ENCODE measurements at regions not wholly inside any gene's neighbourhood (a gene's known extent, or its start where the extent isn't known, plus 50 kb on each side); places are given as distances from the start of the nearest gene placed in this dataset.
"Not testable (repeated sequence)": the region's sequence is repeated elsewhere in the genome, so short reads cannot be mapped to it uniquely, and the experiment has no call there.

- no peak for DNase-seq (ENCODE audit: low read depth)
Observed at GRCh38 chr13:73844986-73845385, 289.2 kb downstream of the KLF12 start.

- no peak for DNase-seq (ENCODE audit: low read depth)
Observed at GRCh38 chr13:73842626-73843025, 291.6 kb downstream of the KLF12 start.

- DNase-seq (ENCODE audit: low read depth): no peak
Observed at GRCh38 chr13:73842184-73842583, 292.0 kb downstream of the KLF12 start.

- no peak for DNase-seq (ENCODE audit: low read depth)
Observed at GRCh38 chr13:73837147-73837546, 297.1 kb downstream of the KLF12 start.

- DNase-seq (ENCODE audit: low read depth): no peak
Observed at GRCh38 chr13:73835138-73835721, 299.0 kb downstream of the KLF12 start.

- DNase-seq (ENCODE audit: low read depth): no peak
Observed at GRCh38 chr13:73833325-73834070, 300.7 kb downstream of the KLF12 start.

GRCh38 chr13:73832825-73833224 lies 301.4 kb downstream of the KLF12 start:
- no peak for DNase-seq (ENCODE audit: low read depth)

GRCh38 chr13:73832128-73832588 lies 302.0 kb downstream of the KLF12 start:
- DNase-seq (ENCODE audit: low read depth): no peak

- DNase-seq (ENCODE audit: low read depth): no peak
Observed at GRCh38 chr13:73829416-73829815, 304.8 kb downstream of the KLF12 start.

GRCh38 chr13:73828811-73829210 lies 305.4 kb downstream of the KLF12 start:
- DNase-seq (ENCODE audit: low read depth): no peak

- no peak for DNase-seq (ENCODE audit: low read depth)
Observed at GRCh38 chr13:73827434-73827833, 306.8 kb downstream of the KLF12 start.

GRCh38 chr13:73825143-73825542 lies 309.1 kb downstream of the KLF12 start:
- DNase-seq (ENCODE audit: low read depth): no peak

- DNase-seq (ENCODE audit: low read depth): no peak
Observed at GRCh38 chr13:73822668-73823592, 311.3 kb downstream of the KLF12 start.

- no peak for DNase-seq (ENCODE audit: low read depth)
Observed at GRCh38 chr13:73820688-73821087, 313.5 kb downstream of the KLF12 start.

GRCh38 chr13:73820285-73820684 lies 313.9 kb downstream of the KLF12 start:
- DNase-seq (ENCODE audit: low read depth): no peak

GRCh38 chr13:73819711-73820110 lies 314.5 kb downstream of the KLF12 start:
- DNase-seq (ENCODE audit: low read depth): no peak

- no peak for DNase-seq (ENCODE audit: low read depth)
Observed at GRCh38 chr13:73816702-73817101, 317.5 kb downstream of the KLF12 start.

GRCh38 chr13:73815796-73816195 lies 318.4 kb downstream of the KLF12 start:
- no peak for DNase-seq (ENCODE audit: low read depth)

GRCh38 chr13:73810647-73811046 lies 323.6 kb downstream of the KLF12 start:
- no peak for DNase-seq (ENCODE audit: low read depth)

- no peak for DNase-seq (ENCODE audit: low read depth)
Observed at GRCh38 chr13:73809561-73809960, 324.6 kb downstream of the KLF12 start.

GRCh38 chr13:73808318-73808717 lies 325.9 kb downstream of the KLF12 start:
- DNase-seq (ENCODE audit: low read depth): no peak

GRCh38 chr13:73805326-73805958 lies 328.8 kb downstream of the KLF12 start:
- DNase-seq (ENCODE audit: low read depth): not testable (repeated sequence)
